HepG2 (cell line): ENCODE measurements at regions not wholly inside any gene's neighbourhood (a gene's known extent, or its start where the extent isn't known, plus 50 kb on each side); places are given as distances from the start of the nearest gene placed in this dataset.

Experiments
- ATAC-seq: fragments of 200-7000 bp; cut with Tn5 transposase; 3 replicates; pipeline ENCODE4 v1.9.1; 2020; ENCODE audit warnings: mild to moderate bottlenecking, moderate library complexity
- BruUV-seq: library from RNA; stranded (reverse); fragments of 400-500 nt; replicated peaks from 2 replicates; lab custom pipeline; 2021; lab: Mats Ljungman, UMichigan
- CTCF ChIA-PET: fragments of 300-600 bp; formaldehyde crosslinking; extraction: SDS; loops from one replicate; lab custom pipeline; 2021; ENCODE audit warnings: low total read pairs, inconsistent platforms, low intra/inter-chr PET ratio; lab: Yijun Ruan, JAX
- POLR2A ChIA-PET: fragments of 350-600 bp; sonication (Branson Sonifier 250); formaldehyde crosslinking; loops from one replicate; lab custom pipeline; 2020; ENCODE audit warnings: antibody characterized with exemption, inconsistent platforms; lab: Yijun Ruan, JAX
- DNase-seq: peaks from one replicate; pipeline ENCODE4 v3.0.0-alpha.2; 2015; ENCODE audit warnings: low spot score
- FAIRE-seq: peaks from 3 replicates; lab custom pipeline; 2011; peaks lifted over from hg19 to GRCh38; lab: Jason Lieb, UNC
- H2AFZ ChIP-seq: one replicate; pipeline ENCODE4 v1.6.1; 2011; ENCODE audit warnings: low read length, inconsistent platforms
- H3K27ac ChIP-seq: fragments of 300-600 bp; 3 replicates; pipeline ENCODE4 v1.8.0; 2011; ENCODE audit warnings: mixed run types, mild to moderate bottlenecking, mixed read lengths, low read length, inconsistent platforms; ENCODE audit not compliant: insufficient read depth; ENCODE audit errors: extremely low read length
- H3K27me3 ChIP-seq, 2 experiments: fragments of 200-600 bp in 1 of 2; 2 replicates in 1 of 2; 3 replicates in 1 of 2; pipeline versions ENCODE4 v1.6.0 to v1.8.0; 2011; ENCODE audit warnings: low read length in 2 of 2, mild to moderate bottlenecking in 2 of 2, moderate library complexity in 2 of 2, inconsistent platforms in 1 of 2; ENCODE audit not compliant: insufficient read depth in 2 of 2, control insufficient read depth in 1 of 2
- H3K36me3 ChIP-seq, 2 experiments: fragments of 200-600 bp in 1 of 2; replicated peaks in 1 of 2; 2 replicates in 1 of 2; 3 replicates in 1 of 2; pipeline versions ENCODE4 v1.5.1 to v1.8.0; 2011; ENCODE audit warnings: low read length in 2 of 2, inconsistent platforms in 1 of 2; ENCODE audit not compliant: insufficient read depth in 2 of 2, control insufficient read depth in 1 of 2
- H3K4me1 ChIP-seq: 2 replicates; pipeline ENCODE4 v1.5.1; 2012; ENCODE audit warnings: low read length, inconsistent platforms; ENCODE audit not compliant: insufficient read depth
- H3K4me2 ChIP-seq: 2 replicates; pipeline ENCODE4 v1.6.0; 2011; ENCODE audit warnings: low read depth, low read length, inconsistent platforms
- H3K4me3 ChIP-seq, 3 experiments: fragments of 200-600 bp in 1 of 3; sonication (generic), shearing (Covaris generic) in 1 of 3; replicated peaks in 1 of 3; 2 replicates each; pipeline ENCODE4 v1.5.1; 2011 to 2016; ENCODE audit warnings: low read length in 3 of 3, inconsistent platforms in 2 of 3, low read depth in 2 of 3, mild to moderate bottlenecking in 2 of 3, control low read depth in 1 of 3, mixed read lengths in 1 of 3; ENCODE audit not compliant: insufficient read depth in 1 of 3
- H3K79me2 ChIP-seq: one replicate; pipeline ENCODE4 v1.6.1; 2011; ENCODE audit warnings: low read length, inconsistent platforms; ENCODE audit not compliant: insufficient read depth
- H3K9ac ChIP-seq: 2 replicates; pipeline ENCODE4 v1.6.0; 2011; ENCODE audit warnings: mild to moderate bottlenecking, low read depth, low read length, inconsistent platforms; ENCODE audit not compliant: insufficient read depth
- H3K9me3 ChIP-seq: 2 replicates; pipeline ENCODE4 v1.5.1; 2012; ENCODE audit warnings: mild to moderate bottlenecking, low read length
- H4K20me1 ChIP-seq: 2 replicates; pipeline ENCODE4 v1.6.0; 2011; ENCODE audit warnings: inconsistent platforms, mild to moderate bottlenecking, low read length, moderate library complexity; ENCODE audit not compliant: insufficient read depth
- CC2D1A ChIP-seq: sonication (generic); formaldehyde crosslinking; IDR thresholded peaks from 2 replicates; pipeline ENCODE4 v1.8.1; 2023; ENCODE audit warnings: mild to moderate bottlenecking, missing genetic modification reagents
- CEBPG ChIP-seq: IDR thresholded peaks from 2 replicates; pipeline ENCODE4 v1.6.1; 2016
- FLYWCH1 ChIP-seq: sonication (generic); formaldehyde crosslinking; IDR thresholded peaks from 2 replicates; pipeline ENCODE4 v1.8.1; 2023; ENCODE audit warnings: mild to moderate bottlenecking, missing genetic modification reagents
- HOXA3 ChIP-seq: sonication (generic); formaldehyde crosslinking; IDR thresholded peaks from 2 replicates; pipeline ENCODE4 v1.5.0; 2020; ENCODE audit warnings: missing genetic modification reagents
- KDM3A ChIP-seq: IDR thresholded peaks from 2 replicates; pipeline ENCODE4 v1.6.1; 2018; ENCODE audit warnings: low read depth, missing compliant biosample characterization
- MIER2 ChIP-seq: IDR thresholded peaks from 2 replicates; pipeline ENCODE4 v1.6.1; 2016; ENCODE audit warnings: missing biosample characterization, missing genetic modification reagents
- TGIF2 ChIP-seq: IDR thresholded peaks from 2 replicates; pipeline ENCODE4 v1.6.1; 2016; ENCODE audit warnings: control low read depth, missing compliant biosample characterization
- ZFP41 ChIP-seq: sonication (generic); formaldehyde crosslinking; IDR thresholded peaks from 2 replicates; pipeline ENCODE4 v1.4.0; 2020; ENCODE audit warnings: mild to moderate bottlenecking, missing genetic modification reagents, borderline replicate concordance
- ZNF251 ChIP-seq: sonication (generic); formaldehyde crosslinking; IDR thresholded peaks from 2 replicates; pipeline ENCODE4 v1.9.0; 2021; ENCODE audit warnings: mild to moderate bottlenecking, missing genetic modification reagents
- WGBS: methylation state at CpG from one replicate; pipeline ENCODE4 v1.1.6; 2017; ENCODE audit warnings: low lambda C conversion rate; 5-methylcytosine and 5-hydroxymethylcytosine counted together
- in situ Hi-C: cut with HindIII; loops from 2 replicates; pipeline ENCODE4 v1.10.0; 2017; ENCODE audit warnings: low pct_unique_long_range_greater_than_20kb; ENCODE audit not compliant: extremely low pct_ligation_motif_present
- intact Hi-C: fragments of 100-400 bp; cut with micrococcal nuclease; formaldehyde crosslinking; loops from one replicate; pipeline ENCODE4 v1.10.0; 2022; ENCODE audit not compliant: unreplicated experiment
- TF ChIP-seq, protein P1 (sequence below): IDR thresholded peaks from 2 replicates; pipeline ENCODE4 v1.6.1; 2018; ENCODE audit warnings: missing genetic modification reagents, mild to moderate bottlenecking, missing compliant biosample characterization
- TF ChIP-seq, protein P2 (sequence below): sonication (generic); formaldehyde crosslinking; IDR thresholded peaks from 2 replicates; pipeline ENCODE4 v1.5.0; 2020; ENCODE audit warnings: mild to moderate bottlenecking, missing genetic modification reagents, borderline replicate concordance

DNA sequence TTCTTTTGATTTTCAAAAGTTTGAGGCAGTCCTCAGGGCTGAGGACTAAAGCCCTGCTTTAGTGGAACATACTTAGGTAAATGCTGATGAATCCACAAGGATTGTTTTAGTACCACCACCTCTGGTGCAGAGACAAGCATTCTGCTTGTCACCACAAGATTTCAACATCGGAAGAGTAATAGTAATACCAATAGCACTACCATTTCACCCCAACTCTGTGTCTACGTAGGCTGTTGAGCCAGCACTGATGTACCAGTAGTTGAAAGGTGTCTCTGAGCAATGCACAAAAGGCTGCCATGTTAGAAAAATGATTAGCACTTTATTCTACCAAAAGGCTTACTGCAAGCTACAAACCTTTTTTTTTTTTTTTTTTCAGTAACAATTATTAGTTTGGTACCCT, 213.2 kb upstream of the SLC24A2 start:
- BruUV-seq = no TSS peak
- intact Hi-C loops (no loop called here), in situ Hi-C loops (no loop called here)
- no peaks in the 10 kb centered on the region for H4K20me1 ChIP-seq
- ChIA-PET POLR2A (no interaction called here), CTCF (no interaction called here)
- H3K9ac ChIP-seq = no peak overlapping the region
- no peak overlapping the region for H3K27ac ChIP-seq
- H3K4me2 ChIP-seq = no peak overlapping the region
- no peaks in the 10 kb centered on the region for H3K27me3 ChIP-seq
- TF ChIP-seq ZNF251 (CRISPR knock-in tag) (no peak), HOXA3 (CRISPR knock-in tag) (no peak), KDM3A (no peak), ZFP41 (CRISPR knock-in tag) (no peak), FLYWCH1 (CRISPR knock-in tag) (no peak), MIER2 (no peak), CC2D1A (CRISPR knock-in tag) (no peak), CEBPG (CRISPR knock-in tag) (no peak), TGIF2 (CRISPR knock-in tag) (no peak)
- TF ChIP-seq, protein P1, sequence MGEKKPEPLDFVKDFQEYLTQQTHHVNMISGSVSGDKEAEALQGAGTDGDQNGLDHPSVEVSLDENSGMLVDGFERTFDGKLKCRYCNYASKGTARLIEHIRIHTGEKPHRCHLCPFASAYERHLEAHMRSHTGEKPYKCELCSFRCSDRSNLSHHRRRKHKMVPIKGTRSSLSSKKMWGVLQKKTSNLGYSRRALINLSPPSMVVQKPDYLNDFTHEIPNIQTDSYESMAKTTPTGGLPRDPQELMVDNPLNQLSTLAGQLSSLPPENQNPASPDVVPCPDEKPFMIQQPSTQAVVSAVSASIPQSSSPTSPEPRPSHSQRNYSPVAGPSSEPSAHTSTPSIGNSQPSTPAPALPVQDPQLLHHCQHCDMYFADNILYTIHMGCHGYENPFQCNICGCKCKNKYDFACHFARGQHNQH (CRISPR knock-in tag) = no peak
- TF ChIP-seq, protein P2, sequence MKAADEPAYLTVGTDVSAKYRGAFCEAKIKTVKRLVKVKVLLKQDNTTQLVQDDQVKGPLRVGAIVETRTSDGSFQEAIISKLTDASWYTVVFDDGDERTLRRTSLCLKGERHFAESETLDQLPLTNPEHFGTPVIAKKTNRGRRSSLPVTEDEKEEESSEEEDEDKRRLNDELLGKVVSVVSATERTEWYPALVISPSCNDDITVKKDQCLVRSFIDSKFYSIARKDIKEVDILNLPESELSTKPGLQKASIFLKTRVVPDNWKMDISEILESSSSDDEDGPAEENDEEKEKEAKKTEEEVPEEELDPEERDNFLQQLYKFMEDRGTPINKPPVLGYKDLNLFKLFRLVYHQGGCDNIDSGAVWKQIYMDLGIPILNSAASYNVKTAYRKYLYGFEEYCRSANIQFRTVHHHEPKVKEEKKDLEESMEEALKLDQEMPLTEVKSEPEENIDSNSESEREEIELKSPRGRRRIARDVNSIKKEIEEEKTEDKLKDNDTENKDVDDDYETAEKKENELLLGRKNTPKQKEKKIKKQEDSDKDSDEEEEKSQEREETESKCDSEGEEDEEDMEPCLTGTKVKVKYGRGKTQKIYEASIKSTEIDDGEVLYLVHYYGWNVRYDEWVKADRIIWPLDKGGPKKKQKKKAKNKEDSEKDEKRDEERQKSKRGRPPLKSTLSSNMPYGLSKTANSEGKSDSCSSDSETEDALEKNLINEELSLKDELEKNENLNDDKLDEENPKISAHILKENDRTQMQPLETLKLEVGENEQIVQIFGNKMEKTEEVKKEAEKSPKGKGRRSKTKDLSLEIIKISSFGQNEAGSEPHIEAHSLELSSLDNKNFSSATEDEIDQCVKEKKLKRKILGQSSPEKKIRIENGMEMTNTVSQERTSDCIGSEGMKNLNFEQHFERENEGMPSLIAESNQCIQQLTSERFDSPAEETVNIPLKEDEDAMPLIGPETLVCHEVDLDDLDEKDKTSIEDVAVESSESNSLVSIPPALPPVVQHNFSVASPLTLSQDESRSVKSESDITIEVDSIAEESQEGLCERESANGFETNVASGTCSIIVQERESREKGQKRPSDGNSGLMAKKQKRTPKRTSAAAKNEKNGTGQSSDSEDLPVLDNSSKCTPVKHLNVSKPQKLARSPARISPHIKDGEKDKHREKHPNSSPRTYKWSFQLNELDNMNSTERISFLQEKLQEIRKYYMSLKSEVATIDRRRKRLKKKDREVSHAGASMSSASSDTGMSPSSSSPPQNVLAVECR (CRISPR knock-in tag) = no peak
- no peak for FAIRE-seq
- H3K9me3 ChIP-seq = no peaks in the 10 kb centered on the region
- H3K4me1 ChIP-seq = no peaks in the 10 kb centered on the region
- no peaks in the 10 kb centered on the region for H3K36me3 ChIP-seq
- no peak overlapping the region for H2AFZ ChIP-seq
- DNase-seq = no peak
- no peaks in the 10 kb centered on the region for H3K79me2 ChIP-seq
- 4% methylated on average over 2 of the region's 2 CpGs for WGBS
- H3K4me3 ChIP-seq = no peak overlapping the region
- ATAC-seq = no peak
